ENCODE measurements at regions not wholly inside any gene's neighbourhood (a gene's known extent, or its start where the extent isn't known, plus 50 kb on each side); places are given as distances from the start of the nearest gene placed in this dataset.

- no peak for TF ChIP-seq CTCF (IDR thresholded peaks at IDR 0.05; ENCODE audit: poor library complexity, severe bottlenecking)
- no peak for TF ChIP-seq EZH2 (IDR thresholded peaks at IDR 0.05; ENCODE audit: borderline replicate concordance, insufficient read depth, low read length, poor library complexity, severe bottlenecking)
- TF ChIP-seq POLR2AphosphoS5 (IDR thresholded peaks at IDR 0.05), result no peak
- no peak for TF ChIP-seq TAF1 (IDR thresholded peaks at IDR 0.05; ENCODE audit: low read depth)
- TF ChIP-seq REST (IDR thresholded peaks at IDR 0.05; ENCODE audit: borderline replicate concordance), result no peak
- no peak for TF ChIP-seq EP300 (conservative IDR thresholded peaks at IDR 0.05; ENCODE audit: poor library complexity, severe bottlenecking)
- TF ChIP-seq MXI1 (conservative IDR thresholded peaks at IDR 0.05; ENCODE audit: poor library complexity, severe bottlenecking), result no peak
- no peak for TF ChIP-seq RAD21 (conservative IDR thresholded peaks at IDR 0.05)
- no peak for TF ChIP-seq SMC3 (conservative IDR thresholded peaks at IDR 0.05; ENCODE audit: poor library complexity)
Measured at GRCh38 chr14:98914942-98915341, 357.1 kb downstream of the BCL11B start.

Data from neural cell (in vitro differentiated cells).